Tibial nerve (tissue), 4 donors: ENCODE measurements at regions not wholly inside any gene's neighbourhood (a gene's known extent, or its start where the extent isn't known, plus 50 kb on each side); places are given as distances from the start of the nearest gene placed in this dataset.

Source experiments
- EP300 ChIP-seq, 2 donors: sonication (generic); formaldehyde crosslinking; IDR thresholded peaks; one replicate each; pipeline ENCODE4 v1.6.1; 2017; ENCODE audit warnings: antibody characterized with exemption in 2 of 2, mild to moderate bottlenecking in 1 of 2
- POLR2A ChIP-seq, 2 donors: fragments of 450-650 bp; IDR thresholded peaks; one replicate each; pipeline ENCODE4 v1.6.1; 2017; ENCODE audit warnings: antibody characterized with exemption in 2 of 2, mild to moderate bottlenecking in 2 of 2, moderate library complexity in 2 of 2
- TF ChIP-seq, protein P1 (sequence below), 5 experiments: fragments of 200-600 bp in 3 of 5; fragments of 450-650 bp in 2 of 5; sonication (generic) in 3 of 5; IDR thresholded peaks; one replicate each; pipeline ENCODE4 v1.5.1; 2016 to 2019; ENCODE audit warnings: antibody characterized with exemption in 5 of 5, mild to moderate bottlenecking in 3 of 5, moderate library complexity in 2 of 5

DNA sequence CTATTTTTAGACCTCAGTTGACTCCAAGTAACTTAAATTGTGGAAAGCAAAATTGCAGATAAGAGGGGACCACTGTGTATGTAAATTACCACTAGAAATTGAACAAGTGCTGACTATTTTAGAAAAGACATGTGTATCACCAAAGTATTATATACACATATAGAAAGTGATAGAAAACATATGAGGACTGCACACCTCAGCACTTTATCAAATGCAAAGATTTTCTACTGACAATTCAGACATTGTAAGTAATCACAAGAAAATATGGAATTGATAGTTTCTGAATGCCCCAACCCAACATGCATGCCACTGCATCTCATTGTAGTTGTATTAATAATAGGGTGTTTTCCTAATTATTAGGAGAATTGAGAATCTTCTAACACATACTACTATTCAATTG is 536.5 kb downstream of the CDH11 start:
- no peak for TF ChIP-seq POLR2A (IDR thresholded peaks at IDR 0.05)
- no peak for TF ChIP-seq EP300 (IDR thresholded peaks at IDR 0.05)
- TF ChIP-seq, protein P1, sequence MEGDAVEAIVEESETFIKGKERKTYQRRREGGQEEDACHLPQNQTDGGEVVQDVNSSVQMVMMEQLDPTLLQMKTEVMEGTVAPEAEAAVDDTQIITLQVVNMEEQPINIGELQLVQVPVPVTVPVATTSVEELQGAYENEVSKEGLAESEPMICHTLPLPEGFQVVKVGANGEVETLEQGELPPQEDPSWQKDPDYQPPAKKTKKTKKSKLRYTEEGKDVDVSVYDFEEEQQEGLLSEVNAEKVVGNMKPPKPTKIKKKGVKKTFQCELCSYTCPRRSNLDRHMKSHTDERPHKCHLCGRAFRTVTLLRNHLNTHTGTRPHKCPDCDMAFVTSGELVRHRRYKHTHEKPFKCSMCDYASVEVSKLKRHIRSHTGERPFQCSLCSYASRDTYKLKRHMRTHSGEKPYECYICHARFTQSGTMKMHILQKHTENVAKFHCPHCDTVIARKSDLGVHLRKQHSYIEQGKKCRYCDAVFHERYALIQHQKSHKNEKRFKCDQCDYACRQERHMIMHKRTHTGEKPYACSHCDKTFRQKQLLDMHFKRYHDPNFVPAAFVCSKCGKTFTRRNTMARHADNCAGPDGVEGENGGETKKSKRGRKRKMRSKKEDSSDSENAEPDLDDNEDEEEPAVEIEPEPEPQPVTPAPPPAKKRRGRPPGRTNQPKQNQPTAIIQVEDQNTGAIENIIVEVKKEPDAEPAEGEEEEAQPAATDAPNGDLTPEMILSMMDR (IDR thresholded peaks at IDR 0.05) = no peak
